ENCODE measurements at regions not wholly inside any gene's neighbourhood (a gene's known extent, or its start where the extent isn't known, plus 50 kb on each side); places are given as distances from the start of the nearest gene placed in this dataset.
"Not testable (repeated sequence)": the region's sequence is repeated elsewhere in the genome, so short reads cannot be mapped to it uniquely, and the experiment has no call there.

DNA sequence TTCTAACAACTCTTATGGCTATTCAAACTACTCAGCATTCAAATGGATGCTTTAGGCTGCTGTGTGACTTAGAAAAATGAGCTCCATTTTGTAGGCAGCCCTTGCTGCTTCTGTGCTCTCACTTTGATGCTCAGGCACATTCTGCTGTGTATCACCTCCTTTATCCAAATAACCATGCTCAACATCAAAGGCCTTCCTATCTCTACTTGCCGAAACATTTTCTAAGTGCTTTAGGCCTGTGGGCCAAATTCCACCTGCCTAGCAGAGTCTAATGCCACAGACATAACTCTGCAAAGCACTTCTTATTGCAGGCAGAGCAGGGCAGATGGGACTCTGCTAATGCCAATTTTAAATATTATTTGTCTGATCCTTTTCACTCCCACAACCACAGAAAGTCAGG, 397.4 kb downstream of the RND3 start:
- no peaks in the 10 kb centered on the region for H3K27me3 Mint-ChIP-seq
- no peak overlapping the region for H3K27ac Mint-ChIP-seq
- ChIA-PET CTCF (no interaction called here), POLR2A (no interaction called here)
- DNase-seq: no peak
- H3K36me3 Mint-ChIP-seq (ENCODE audit: low read depth): no peaks in the 10 kb centered on the region
- no peaks in the 10 kb centered on the region for H3K4me1 Mint-ChIP-seq
- H3K4me3 Mint-ChIP-seq: no peak overlapping the region
- H3K9me3 Mint-ChIP-seq: no peaks in the 10 kb centered on the region

DNA sequence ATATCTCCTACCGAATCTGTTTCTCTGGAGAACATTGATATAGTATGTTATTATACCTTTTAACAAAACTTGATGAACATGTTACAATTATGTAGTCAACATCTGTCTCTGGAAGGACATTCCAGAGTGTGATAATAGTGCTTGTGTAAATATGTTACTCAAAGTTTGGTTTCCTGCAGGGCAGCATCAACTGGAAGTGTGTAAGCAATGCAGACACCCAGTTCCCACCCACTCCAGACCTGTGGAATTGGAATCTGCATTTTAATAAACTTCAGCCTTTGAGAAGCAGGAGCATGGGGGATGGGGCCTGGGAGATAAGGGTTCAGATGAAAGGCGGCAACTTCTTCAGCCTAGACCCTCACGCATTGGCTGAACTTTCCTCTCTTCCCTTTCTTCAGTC, 398.9 kb downstream of the RND3 start:
- DNase-seq: no peak
- no peak overlapping the region for H3K27ac Mint-ChIP-seq
- no peak overlapping the region for H3K4me3 Mint-ChIP-seq
- ChIA-PET POLR2A (no interaction called here), CTCF (no interaction called here)
- no peaks in the 10 kb centered on the region for H3K4me1 Mint-ChIP-seq
- no peaks in the 10 kb centered on the region for H3K27me3 Mint-ChIP-seq
- no peaks in the 10 kb centered on the region for H3K36me3 Mint-ChIP-seq (ENCODE audit: low read depth)
- no peaks in the 10 kb centered on the region for H3K9me3 Mint-ChIP-seq

DNA sequence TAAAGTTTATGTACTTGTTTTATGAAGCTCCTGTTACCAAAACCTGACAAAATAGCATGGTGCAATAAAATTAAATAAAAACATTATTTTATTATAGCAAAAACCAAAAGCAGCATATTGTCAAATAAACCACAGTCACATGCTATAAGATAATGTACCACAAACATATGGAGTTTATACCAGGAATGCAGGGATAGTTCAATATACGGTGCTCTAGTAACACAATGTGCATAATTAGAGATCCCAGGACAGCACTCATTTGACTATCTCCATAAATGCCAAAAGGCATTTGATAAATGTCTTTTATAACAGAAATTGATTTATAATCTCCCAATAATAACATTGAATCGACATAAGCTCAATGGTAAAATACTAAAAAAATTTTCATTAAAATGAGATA, 402.0 kb downstream of the RND3 start:
- no peaks in the 10 kb centered on the region for H3K27me3 Mint-ChIP-seq
- ChIA-PET CTCF (interaction anchor here (0.6 kb wide), 1 partner anchor 1526 kb away, joined by 3 read pairs; no protein-coding TSS in a partner anchor), POLR2A (no interaction called here)
- H3K4me1 Mint-ChIP-seq: no peaks in the 10 kb centered on the region
- H3K9me3 Mint-ChIP-seq: peaks cover 2% of the 10 kb centered on the region
- no peak overlapping the region for H3K4me3 Mint-ChIP-seq
- no peak for DNase-seq
- no peak overlapping the region for H3K27ac Mint-ChIP-seq
- H3K36me3 Mint-ChIP-seq (ENCODE audit: low read depth): no peaks in the 10 kb centered on the region

DNA sequence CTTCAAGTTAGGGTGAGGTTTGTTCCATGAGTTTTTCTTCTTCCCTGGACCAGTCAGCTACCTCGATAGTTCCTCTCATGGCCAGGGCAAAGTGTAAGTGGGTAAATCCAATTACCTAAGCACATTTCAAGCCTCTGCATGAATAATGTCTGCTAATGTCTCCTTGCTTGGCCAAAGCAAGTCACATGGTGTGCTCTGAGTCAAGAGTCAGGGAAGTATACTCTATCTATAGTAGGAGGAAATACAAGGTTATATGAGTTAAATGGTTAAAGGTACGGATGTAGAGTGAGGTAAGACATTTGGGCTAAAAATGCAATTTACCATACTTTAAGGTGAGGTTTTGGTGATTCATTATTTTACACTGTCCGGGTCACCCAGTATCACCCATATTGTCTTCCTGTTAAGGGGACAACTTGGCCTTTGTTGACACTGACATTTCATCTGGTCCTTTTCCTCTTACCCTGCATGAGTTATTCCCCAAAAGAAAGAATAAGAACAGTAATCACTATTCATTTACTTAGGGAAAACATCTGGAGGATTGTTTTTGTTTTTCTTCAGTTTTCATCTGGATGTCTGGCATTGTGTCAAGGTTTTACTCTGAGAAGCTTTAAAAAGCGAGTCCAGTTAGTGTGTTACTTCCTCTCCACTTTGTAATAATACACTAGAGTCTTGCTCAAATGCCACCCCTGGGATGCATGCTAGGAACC, 405.5 kb downstream of the RND3 start:
- ChIA-PET POLR2A (no interaction called here), CTCF (no interaction called here)
- Mint-ChIP-seq H3K4me3 (no peak overlapping the region), H3K9me3 (peaks cover 2% of the 10 kb centered on the region), H3K36me3 (ENCODE audit: low read depth) (no peaks in the 10 kb centered on the region), H3K27ac (no peak overlapping the region), H3K27me3 (no peaks in the 10 kb centered on the region), H3K4me1 (no peaks in the 10 kb centered on the region)
- no peak for DNase-seq

DNA sequence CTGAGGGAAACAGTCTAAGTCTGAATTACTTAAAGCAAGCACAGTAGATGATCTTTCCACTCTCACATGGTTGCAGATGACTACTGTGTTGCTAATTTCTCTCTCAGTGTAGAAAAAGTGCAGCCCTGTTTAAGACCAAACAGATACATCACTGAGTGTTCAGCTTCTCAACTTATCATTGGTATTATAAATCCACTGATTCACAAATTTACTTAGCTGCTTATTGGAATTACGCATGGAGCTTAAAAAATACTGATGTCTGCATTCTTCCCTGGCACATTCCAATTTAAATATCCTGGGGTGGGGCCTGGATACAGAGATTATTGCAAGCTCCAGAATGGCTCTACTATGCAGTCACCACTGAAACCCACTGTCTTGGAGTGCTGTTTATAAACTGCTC, 411.2 kb downstream of the RND3 start:
- H3K4me1 Mint-ChIP-seq: no peaks in the 10 kb centered on the region
- CTCF ChIA-PET: no interaction called here
- H3K27me3 Mint-ChIP-seq: no peaks in the 10 kb centered on the region
- H3K36me3 Mint-ChIP-seq (ENCODE audit: low read depth): no peaks in the 10 kb centered on the region
- POLR2A ChIA-PET: no interaction called here
- H3K27ac Mint-ChIP-seq: no peak overlapping the region
- DNase-seq: no peak
- H3K9me3 Mint-ChIP-seq: no peaks in the 10 kb centered on the region
- H3K4me3 Mint-ChIP-seq: no peak overlapping the region

DNA sequence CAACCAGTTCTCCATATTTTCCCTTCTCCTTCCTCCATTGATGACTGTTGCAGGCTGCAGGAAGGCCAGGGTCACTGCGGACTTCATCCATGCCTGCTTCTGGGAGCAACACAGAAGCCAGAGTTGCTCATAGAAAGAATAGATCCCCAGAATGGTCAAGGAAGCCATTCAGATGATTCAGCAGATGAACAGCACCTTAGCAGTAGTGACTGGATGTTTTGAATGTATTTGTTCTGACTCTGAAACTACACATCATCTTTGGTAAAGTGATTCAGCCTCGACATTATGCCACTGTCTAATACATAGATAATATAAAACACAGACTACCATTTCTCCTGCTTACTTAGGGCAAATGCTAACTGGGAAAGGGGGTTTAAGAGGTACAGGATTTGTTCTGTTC, 411.6 kb downstream of the RND3 start:
- H3K9me3 Mint-ChIP-seq: no peaks in the 10 kb centered on the region
- CTCF ChIA-PET: no interaction called here
- H3K4me3 Mint-ChIP-seq: no peak overlapping the region
- no peaks in the 10 kb centered on the region for H3K36me3 Mint-ChIP-seq (ENCODE audit: low read depth)
- no peak for DNase-seq
- H3K27me3 Mint-ChIP-seq: no peaks in the 10 kb centered on the region
- POLR2A ChIA-PET: no interaction called here
- no peaks in the 10 kb centered on the region for H3K4me1 Mint-ChIP-seq
- H3K27ac Mint-ChIP-seq: no peak overlapping the region

DNA sequence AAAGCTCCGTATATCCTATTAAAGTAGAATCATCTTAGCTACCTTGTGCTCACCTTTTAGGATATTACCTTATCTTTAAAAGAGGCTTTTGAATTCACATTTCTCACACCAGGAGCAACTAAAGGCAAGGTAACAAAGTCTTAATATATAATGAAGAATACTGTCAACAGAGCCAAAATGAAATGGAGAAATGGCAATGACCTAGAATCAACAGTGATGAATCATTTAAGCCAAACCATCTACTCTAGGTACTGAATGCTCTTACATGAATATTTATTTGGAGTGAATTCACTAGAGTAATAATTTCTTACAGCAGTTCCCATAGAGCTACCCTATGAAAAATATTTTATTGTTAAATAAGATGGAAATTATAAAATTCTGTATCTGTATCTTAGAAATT, 421.0 kb downstream of the RND3 start:
- H3K36me3 Mint-ChIP-seq (ENCODE audit: low read depth): no peaks in the 10 kb centered on the region
- CTCF ChIA-PET: interaction anchor here (0.6 kb wide), 1 partner anchor 16 kb away, joined by 3 read pairs; no protein-coding TSS in a partner anchor
- POLR2A ChIA-PET: no interaction called here
- H3K9me3 Mint-ChIP-seq: no peaks in the 10 kb centered on the region
- no peak overlapping the region for H3K27ac Mint-ChIP-seq
- no peaks in the 10 kb centered on the region for H3K27me3 Mint-ChIP-seq
- no peak overlapping the region for H3K4me3 Mint-ChIP-seq
- DNase-seq: no peak
- no peaks in the 10 kb centered on the region for H3K4me1 Mint-ChIP-seq

DNA sequence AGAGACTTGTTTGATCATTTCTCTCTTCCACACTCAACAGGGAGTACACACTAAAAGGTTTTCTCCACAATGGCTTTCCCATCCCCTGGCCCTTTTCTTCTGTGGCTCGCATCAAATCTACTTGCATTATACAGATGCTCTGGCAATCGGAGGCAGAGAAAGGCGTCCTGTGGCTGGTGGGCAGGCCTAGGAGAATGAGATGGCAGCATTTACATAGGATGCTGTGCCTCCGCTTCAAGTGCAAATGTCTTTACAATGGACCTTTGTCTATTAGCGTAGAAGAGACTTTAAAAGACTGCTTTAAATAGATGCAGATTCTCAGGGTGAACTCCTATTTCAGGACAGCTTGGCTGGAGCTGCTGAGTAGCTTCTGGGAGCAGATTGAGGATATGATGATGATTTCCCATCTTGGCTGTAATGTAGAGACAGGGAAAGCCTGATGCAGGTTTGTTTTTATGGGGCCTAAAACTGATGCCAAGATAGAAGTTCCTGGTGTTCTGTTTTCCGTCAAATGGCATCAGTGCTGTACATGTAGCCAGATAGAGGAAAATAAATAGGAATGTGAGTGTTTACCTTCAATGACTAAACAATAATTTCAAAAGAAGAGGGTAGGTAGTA, 423.4 kb downstream of the RND3 start:
- H3K4me1 Mint-ChIP-seq: no peaks in the 10 kb centered on the region
- ChIA-PET POLR2A (no interaction called here), CTCF (no interaction called here)
- no peak for DNase-seq
- no peak overlapping the region for H3K27ac Mint-ChIP-seq
- H3K4me3 Mint-ChIP-seq: no peak overlapping the region
- H3K36me3 Mint-ChIP-seq (ENCODE audit: low read depth): no peaks in the 10 kb centered on the region
- no peaks in the 10 kb centered on the region for H3K9me3 Mint-ChIP-seq
- H3K27me3 Mint-ChIP-seq: no peaks in the 10 kb centered on the region

DNA sequence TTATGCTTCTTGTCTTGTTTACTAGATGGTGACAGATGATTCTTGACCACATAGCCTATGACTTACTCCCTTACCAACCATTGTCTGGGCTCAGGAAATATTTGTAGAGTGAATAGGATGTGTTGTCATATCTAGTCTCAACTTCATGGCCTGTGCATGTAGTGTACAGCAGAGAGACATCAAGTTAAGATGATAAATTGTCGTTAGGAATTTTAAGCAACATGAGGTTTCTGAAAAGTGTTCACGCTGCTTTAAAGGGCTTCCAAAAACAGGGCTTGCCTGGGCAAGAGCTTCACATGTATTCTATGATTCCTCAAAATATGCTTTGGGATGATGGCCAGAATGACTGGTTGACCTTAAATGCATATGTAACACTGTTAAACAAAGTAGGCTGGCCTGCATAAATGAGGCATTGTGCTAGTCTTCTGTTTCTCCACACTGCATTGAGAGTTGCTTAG, 424.0 kb downstream of the RND3 start:
- Mint-ChIP-seq H3K36me3 (ENCODE audit: low read depth) (no peaks in the 10 kb centered on the region), H3K27me3 (no peaks in the 10 kb centered on the region), H3K27ac (no peak overlapping the region), H3K4me3 (no peak overlapping the region), H3K9me3 (no peaks in the 10 kb centered on the region), H3K4me1 (no peaks in the 10 kb centered on the region)
- no peak for DNase-seq
- CTCF ChIA-PET: no interaction called here
- POLR2A ChIA-PET: no interaction called here

DNA sequence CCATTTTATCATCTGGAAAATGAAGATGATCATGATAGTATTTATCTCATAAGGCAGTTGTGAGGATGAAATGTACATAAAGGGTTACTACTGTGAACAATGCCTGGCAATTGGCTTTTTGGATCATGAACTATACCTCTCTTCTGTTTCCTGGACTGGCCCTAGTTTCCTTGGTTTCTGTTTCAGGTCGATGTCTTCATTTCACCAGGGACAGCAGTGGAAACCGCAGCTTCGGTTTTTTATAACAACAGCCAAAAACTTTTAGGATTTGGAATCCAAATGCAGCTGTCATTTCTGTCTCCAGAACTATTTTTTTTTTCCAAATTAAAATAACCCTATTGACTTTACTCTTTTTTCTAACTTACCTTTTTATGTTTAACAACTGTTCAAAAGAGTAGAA, 425.1 kb downstream of the RND3 start:
- no peak for DNase-seq
- ChIA-PET CTCF (no interaction called here), POLR2A (no interaction called here)
- Mint-ChIP-seq H3K36me3 (ENCODE audit: low read depth) (no peaks in the 10 kb centered on the region), H3K27ac (no peak overlapping the region), H3K4me3 (no peak overlapping the region), H3K4me1 (no peaks in the 10 kb centered on the region), H3K9me3 (no peaks in the 10 kb centered on the region), H3K27me3 (no peaks in the 10 kb centered on the region)

DNA sequence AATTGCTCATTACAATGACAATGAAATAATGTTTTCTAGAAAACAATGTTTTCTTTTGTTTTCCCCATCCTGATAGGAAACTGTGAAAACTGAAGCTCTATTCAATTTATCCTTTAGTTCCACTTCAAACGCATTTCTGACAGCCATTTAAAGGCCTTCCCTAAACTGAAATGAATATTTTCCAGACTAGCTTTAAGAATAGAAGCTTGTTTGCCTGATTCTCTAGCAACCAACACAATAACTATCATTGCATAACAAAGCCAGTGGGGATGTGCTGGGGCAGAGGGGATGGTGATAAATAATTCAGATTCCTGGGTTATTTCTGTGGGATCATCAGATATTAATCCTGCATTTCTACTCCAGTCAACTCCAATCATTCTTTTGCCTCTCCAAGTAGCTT, 427.1 kb downstream of the RND3 start:
- Mint-ChIP-seq H3K4me3 (no peak overlapping the region), H3K9me3 (no peaks in the 10 kb centered on the region), H3K27ac (no peak overlapping the region), H3K36me3 (ENCODE audit: low read depth) (no peaks in the 10 kb centered on the region), H3K4me1 (no peaks in the 10 kb centered on the region), H3K27me3 (no peaks in the 10 kb centered on the region)
- no peak for DNase-seq
- ChIA-PET CTCF (interaction anchor here (1.7 kb wide), 1 partner anchor 17 kb away, joined by 5 read pairs; no protein-coding TSS in a partner anchor), POLR2A (no interaction called here)

DNA sequence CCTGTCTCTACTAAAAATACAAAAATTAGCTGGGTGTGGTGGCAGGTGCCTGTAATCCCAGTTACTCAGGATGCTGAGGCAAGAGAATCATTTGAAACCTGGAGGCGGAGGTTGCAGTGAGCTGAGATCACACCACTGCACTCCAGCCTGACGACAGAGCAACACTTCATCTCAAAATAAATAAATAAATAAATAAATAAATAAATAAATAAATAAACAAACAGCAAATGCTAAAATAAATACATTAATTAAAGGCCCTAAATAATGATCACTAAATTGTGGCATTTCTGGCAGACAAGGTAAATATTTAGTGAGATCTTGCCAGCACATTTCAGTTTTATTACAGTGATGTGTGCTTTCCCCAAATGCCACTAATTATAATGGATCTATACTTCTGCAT, 427.8 kb downstream of the RND3 start:
- CTCF ChIA-PET, POLR2A ChIA-PET: not testable (repeated sequence)

DNA sequence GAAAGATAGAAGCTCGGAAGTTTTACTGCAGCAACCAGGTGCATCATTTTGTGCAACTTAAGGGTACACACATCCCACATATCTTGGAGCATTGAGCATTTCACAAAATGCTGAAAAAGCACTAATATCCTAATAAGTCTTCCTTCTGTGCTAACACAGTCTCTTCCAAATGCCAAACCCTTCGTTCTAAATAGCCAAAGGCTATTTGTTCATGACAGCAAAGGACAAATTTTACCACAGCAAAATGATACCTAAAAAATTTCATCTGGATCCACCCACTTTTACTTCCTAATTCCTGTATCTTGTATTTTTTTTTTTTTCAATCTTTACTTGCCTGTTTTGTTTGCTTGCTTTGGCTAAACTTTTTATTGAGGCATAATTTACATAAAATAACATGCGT, 435.0 kb downstream of the RND3 start:
- no peak for DNase-seq
- Mint-ChIP-seq H3K27me3 (no peaks in the 10 kb centered on the region), H3K4me1 (no peaks in the 10 kb centered on the region), H3K4me3 (no peak overlapping the region), H3K27ac (no peak overlapping the region), H3K9me3 (no peaks in the 10 kb centered on the region), H3K36me3 (ENCODE audit: low read depth) (no peaks in the 10 kb centered on the region)
- ChIA-PET POLR2A (no interaction called here), CTCF (no interaction called here)

More for the DNA sequence above, 427.8 kb downstream of the RND3 start:
- H3K27me3 Mint-ChIP-seq; H3K27ac Mint-ChIP-seq; H3K4me3 Mint-ChIP-seq; H3K36me3 Mint-ChIP-seq (ENCODE audit: low read depth); DNase-seq; H3K4me1 Mint-ChIP-seq; H3K9me3 Mint-ChIP-seq: not testable (repeated sequence)

DNA sequence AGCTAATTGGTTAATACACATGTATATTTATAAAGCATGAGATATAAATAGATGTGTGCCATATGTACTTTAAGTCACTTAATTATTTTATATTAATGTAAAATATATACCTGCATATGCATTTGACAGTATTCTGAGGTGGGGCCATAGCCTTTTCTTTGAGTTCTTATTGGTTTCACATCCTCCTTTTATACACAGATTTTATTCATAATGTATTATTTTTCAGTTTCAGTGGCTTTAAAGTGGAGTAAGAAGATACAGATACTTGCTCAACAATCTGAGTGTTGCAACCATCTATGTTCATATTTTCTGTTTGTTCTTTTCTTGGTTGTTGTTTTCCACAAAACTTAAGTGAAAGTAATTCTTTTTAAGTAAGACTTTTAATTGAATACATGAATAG, 436.5 kb downstream of the RND3 start:
- Mint-ChIP-seq H3K4me3 (no peak overlapping the region), H3K9me3 (no peaks in the 10 kb centered on the region), H3K27me3 (no peaks in the 10 kb centered on the region), H3K36me3 (ENCODE audit: low read depth) (no peaks in the 10 kb centered on the region), H3K27ac (no peak overlapping the region), H3K4me1 (no peaks in the 10 kb centered on the region)
- ChIA-PET CTCF (interaction anchor here (0.7 kb wide), 1 partner anchor 15 kb away, joined by 3 read pairs; no protein-coding TSS in a partner anchor), POLR2A (no interaction called here)
- no peak for DNase-seq
